ENCODE measurements at regions not wholly inside any gene's neighbourhood (a gene's known extent, or its start where the extent isn't known, plus 50 kb on each side); places are given as distances from the start of the nearest gene placed in this dataset.
A peak's percentile ranks its signal among the peaks of the same experiment; 100 is the strongest.

DNA sequence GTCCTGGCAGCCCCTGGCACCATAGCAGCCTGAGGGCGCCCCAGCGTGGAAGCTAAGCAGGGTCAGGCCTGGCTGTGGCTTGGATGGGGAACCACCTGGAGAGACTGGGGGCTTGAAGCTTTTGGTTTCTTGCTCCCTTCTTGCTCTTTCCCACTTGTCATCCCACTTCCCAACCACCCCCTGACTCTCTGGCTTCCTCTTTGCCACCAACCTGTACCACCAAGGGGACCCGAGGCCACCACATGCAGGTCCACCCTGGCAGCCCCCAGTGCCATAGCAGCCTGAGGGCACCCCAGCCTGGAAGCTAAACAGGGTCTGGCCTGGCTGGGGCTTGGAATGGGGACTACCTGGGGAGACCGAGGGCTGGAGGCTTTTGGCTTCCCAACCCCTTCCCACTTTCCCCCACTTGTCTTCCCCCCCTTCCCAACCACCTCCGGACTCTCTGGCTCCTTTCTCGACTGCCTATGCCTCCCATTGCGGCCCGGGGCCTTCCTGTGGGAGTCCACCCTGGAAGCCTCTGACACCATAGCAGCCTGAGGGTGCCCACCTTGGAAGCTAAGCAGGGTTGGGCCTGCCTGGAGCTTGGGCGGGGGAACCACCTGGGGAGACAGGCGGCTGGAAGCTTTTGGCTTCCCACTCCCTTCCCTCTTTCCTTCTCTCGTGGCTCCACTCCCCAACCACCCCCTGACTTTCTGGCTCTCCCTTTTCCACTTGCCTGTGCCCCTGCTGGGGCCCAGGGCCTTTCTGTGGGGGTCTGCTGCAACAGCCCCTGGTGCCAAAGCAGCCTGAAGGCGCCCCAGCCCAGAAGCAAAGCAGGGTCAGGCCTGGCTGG is 2294.4 kb downstream of the TP53TG3F start:
- Histone ChIP-seq H3K9me3 (ENCODE audit: low read depth, low read length) (no peaks in the 10 kb centered on the region), H3K27me3 (ENCODE audit: insufficient read depth, low read length) (no peaks in the 10 kb centered on the region), H3K36me3 (ENCODE audit: insufficient read depth, low read length) (no peaks in the 10 kb centered on the region), H3K4me1 (ENCODE audit: insufficient read depth, low read length) (no peaks in the 10 kb centered on the region), H3K4me2 (ENCODE audit: insufficient read depth, low read length) (no peak overlapping the region), H3K79me2 (ENCODE audit: insufficient read depth, low read length) (no peaks in the 10 kb centered on the region), H4K20me1 (ENCODE audit: insufficient read depth, low read length) (no peaks in the 10 kb centered on the region), H3K27ac (ENCODE audit: low read depth, low read length) (no peak overlapping the region), H2AFZ (ENCODE audit: low read length) (no peak overlapping the region), H3K4me3 (ENCODE audit: insufficient read depth, low read length) (no peak overlapping the region)
- peak; percentile 54 for DNase-seq (ENCODE audit: insufficient read length, low spot score, missing footprints)
- TF ChIP-seq, protein P1, sequence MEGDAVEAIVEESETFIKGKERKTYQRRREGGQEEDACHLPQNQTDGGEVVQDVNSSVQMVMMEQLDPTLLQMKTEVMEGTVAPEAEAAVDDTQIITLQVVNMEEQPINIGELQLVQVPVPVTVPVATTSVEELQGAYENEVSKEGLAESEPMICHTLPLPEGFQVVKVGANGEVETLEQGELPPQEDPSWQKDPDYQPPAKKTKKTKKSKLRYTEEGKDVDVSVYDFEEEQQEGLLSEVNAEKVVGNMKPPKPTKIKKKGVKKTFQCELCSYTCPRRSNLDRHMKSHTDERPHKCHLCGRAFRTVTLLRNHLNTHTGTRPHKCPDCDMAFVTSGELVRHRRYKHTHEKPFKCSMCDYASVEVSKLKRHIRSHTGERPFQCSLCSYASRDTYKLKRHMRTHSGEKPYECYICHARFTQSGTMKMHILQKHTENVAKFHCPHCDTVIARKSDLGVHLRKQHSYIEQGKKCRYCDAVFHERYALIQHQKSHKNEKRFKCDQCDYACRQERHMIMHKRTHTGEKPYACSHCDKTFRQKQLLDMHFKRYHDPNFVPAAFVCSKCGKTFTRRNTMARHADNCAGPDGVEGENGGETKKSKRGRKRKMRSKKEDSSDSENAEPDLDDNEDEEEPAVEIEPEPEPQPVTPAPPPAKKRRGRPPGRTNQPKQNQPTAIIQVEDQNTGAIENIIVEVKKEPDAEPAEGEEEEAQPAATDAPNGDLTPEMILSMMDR (IDR thresholded peaks at IDR 0.05; ENCODE audit: extremely low read depth, low read depth, low read length) = no peak

DNA sequence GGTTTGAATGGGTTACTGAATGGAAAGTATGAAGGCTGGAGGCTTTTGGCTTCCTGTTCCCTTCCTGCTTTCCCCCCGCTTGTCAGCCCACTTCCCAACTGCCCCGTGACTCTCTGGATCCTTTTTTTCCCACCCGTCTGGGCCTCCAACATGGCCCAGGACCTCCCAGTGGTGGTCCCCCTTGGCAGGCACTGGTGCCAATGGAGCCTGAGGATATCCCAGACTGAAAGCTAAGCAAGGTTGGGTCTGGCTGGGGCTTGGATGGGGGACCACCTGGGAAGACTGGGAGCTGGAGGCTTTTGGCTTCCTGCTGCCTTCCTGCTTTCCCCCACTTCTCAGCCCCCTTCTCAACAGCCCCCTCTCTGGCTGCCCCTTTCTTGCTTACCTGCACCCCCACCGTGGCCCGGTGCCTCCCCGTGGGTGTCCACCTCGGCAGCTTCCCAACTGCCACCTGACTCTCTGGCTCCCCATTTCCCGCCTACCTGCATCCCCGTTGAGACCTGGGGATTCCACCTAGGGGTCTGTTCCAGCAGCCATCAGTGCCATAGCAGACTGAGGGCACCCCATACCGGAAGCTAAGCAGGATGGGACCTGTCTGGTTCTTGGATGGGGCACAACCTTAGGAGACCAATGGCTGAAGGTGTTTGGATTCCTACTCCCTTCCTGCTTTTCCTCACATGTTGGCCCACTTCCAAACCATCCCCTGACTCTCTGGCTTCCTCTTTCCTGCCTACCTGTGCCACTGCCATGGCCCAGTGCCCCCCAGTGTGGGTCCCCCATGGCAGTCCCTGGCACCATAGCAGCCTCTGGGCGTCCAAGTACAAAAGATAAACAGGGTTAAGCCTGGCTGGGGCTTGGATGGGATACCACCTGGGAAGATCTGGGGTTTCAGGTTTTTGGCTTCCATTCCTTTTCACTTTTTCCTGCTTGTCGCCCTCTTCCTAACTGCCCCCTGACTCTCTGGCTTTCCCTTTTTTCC is 2295.3 kb downstream of the TP53TG3F start:
- no peaks in the 10 kb centered on the region for H3K9me3 ChIP-seq (ENCODE audit: low read depth, low read length)
- TF ChIP-seq, protein P1 (IDR thresholded peaks at IDR 0.05; ENCODE audit: extremely low read depth, low read depth, low read length) = no peak

DNA sequence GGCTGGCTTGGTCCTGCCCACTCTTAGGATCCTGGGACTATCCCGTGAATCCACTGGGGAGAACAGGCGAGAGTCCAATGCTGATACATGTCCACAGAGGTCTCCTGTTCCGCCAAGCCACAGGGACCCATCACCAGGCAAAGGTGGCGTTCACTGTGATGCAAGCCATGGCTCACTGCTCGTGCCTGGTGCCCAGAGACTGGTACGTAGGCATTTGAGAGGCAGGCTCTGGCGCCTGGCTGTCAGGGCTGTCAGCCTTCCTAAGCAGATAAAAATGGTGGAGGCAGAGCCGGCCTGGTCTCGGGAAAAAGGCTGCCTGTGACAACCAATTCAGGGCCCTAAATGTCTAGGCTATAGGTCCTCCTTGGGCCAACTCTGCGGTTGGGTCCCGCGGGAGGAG is 2329.0 kb downstream of the TP53TG3F start:
- Histone ChIP-seq H3K4me3 (ENCODE audit: insufficient read depth, low read length) (no peak overlapping the region), H2AFZ (ENCODE audit: low read length) (no peak overlapping the region), H3K79me2 (ENCODE audit: insufficient read depth, low read length) (no peaks in the 10 kb centered on the region), H3K9me3 (ENCODE audit: low read depth, low read length) (peaks cover 3% of the 10 kb centered on the region), H3K4me2 (ENCODE audit: insufficient read depth, low read length) (no peak overlapping the region), H3K36me3 (ENCODE audit: insufficient read depth, low read length) (no peaks in the 10 kb centered on the region), H3K4me1 (ENCODE audit: insufficient read depth, low read length) (no peaks in the 10 kb centered on the region), H3K27me3 (ENCODE audit: insufficient read depth, low read length) (no peaks in the 10 kb centered on the region), H4K20me1 (ENCODE audit: insufficient read depth, low read length) (no peaks in the 10 kb centered on the region), H3K27ac (ENCODE audit: low read depth, low read length) (no peak overlapping the region)
- TF ChIP-seq, protein P1 (IDR thresholded peaks at IDR 0.05; ENCODE audit: extremely low read depth, low read depth, low read length) = no peak
- DNase-seq (ENCODE audit: insufficient read length, low spot score, missing footprints) = peak; percentile 23

More for the DNA sequence above, 2295.3 kb downstream of the TP53TG3F start:
- Histone ChIP-seq H3K27me3 (ENCODE audit: insufficient read depth, low read length) (no peaks in the 10 kb centered on the region), H4K20me1 (ENCODE audit: insufficient read depth, low read length) (no peaks in the 10 kb centered on the region), H3K4me3 (ENCODE audit: insufficient read depth, low read length) (no peak overlapping the region), H2AFZ (ENCODE audit: low read length) (no peak overlapping the region), H3K27ac (ENCODE audit: low read depth, low read length) (no peak overlapping the region), H3K4me2 (ENCODE audit: insufficient read depth, low read length) (no peak overlapping the region), H3K4me1 (ENCODE audit: insufficient read depth, low read length) (no peaks in the 10 kb centered on the region), H3K36me3 (ENCODE audit: insufficient read depth, low read length) (no peaks in the 10 kb centered on the region), H3K79me2 (ENCODE audit: insufficient read depth, low read length) (no peaks in the 10 kb centered on the region)
- peak; percentile 47 for DNase-seq (ENCODE audit: insufficient read length, low spot score, missing footprints)

All from osteoblast (primary cell).